ENCODE measurements at regions not wholly inside any gene's neighbourhood (a gene's known extent, or its start where the extent isn't known, plus 50 kb on each side); places are given as distances from the start of the nearest gene placed in this dataset.
A peak's percentile ranks its signal among the peaks of the same experiment; 100 is the strongest.

DNA sequence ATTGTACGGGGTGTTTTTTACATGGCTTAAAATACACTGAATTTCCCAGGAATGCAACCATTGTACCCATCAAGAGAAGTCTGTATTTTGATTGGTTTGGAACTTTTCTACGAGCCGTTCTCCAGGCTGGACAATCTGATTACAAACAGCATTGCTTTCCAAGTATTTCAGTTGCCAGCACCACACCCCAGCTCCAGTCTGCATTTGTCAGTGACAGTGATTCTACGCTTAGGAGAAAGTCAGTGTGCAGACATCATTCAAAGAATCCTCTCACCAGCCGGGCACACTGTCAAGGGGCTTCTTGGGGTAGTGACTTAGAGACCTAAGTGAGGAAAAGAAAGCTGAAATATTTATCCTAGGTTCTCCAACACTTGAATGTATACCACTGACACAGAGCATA lies 194.1 kb downstream of the ANAPC1 start:
- no peak for DNase-seq
- H3K9me3 ChIP-seq = no peaks in the 10 kb centered on the region
- H3K27me3 ChIP-seq = no peaks in the 10 kb centered on the region
- intact Hi-C loops (cut with DNase I; ENCODE audit: low total_unique reads) = no loop called here
- no peaks in the 10 kb centered on the region for H3K4me1 ChIP-seq
- TF ChIP-seq, protein P1, sequence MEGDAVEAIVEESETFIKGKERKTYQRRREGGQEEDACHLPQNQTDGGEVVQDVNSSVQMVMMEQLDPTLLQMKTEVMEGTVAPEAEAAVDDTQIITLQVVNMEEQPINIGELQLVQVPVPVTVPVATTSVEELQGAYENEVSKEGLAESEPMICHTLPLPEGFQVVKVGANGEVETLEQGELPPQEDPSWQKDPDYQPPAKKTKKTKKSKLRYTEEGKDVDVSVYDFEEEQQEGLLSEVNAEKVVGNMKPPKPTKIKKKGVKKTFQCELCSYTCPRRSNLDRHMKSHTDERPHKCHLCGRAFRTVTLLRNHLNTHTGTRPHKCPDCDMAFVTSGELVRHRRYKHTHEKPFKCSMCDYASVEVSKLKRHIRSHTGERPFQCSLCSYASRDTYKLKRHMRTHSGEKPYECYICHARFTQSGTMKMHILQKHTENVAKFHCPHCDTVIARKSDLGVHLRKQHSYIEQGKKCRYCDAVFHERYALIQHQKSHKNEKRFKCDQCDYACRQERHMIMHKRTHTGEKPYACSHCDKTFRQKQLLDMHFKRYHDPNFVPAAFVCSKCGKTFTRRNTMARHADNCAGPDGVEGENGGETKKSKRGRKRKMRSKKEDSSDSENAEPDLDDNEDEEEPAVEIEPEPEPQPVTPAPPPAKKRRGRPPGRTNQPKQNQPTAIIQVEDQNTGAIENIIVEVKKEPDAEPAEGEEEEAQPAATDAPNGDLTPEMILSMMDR (IDR thresholded peaks at IDR 0.05) = no peak
- no peaks in the 10 kb centered on the region for H3K36me3 ChIP-seq
- no peak overlapping the region for H3K4me3 ChIP-seq
- H3K27ac ChIP-seq = no peak overlapping the region

DNA sequence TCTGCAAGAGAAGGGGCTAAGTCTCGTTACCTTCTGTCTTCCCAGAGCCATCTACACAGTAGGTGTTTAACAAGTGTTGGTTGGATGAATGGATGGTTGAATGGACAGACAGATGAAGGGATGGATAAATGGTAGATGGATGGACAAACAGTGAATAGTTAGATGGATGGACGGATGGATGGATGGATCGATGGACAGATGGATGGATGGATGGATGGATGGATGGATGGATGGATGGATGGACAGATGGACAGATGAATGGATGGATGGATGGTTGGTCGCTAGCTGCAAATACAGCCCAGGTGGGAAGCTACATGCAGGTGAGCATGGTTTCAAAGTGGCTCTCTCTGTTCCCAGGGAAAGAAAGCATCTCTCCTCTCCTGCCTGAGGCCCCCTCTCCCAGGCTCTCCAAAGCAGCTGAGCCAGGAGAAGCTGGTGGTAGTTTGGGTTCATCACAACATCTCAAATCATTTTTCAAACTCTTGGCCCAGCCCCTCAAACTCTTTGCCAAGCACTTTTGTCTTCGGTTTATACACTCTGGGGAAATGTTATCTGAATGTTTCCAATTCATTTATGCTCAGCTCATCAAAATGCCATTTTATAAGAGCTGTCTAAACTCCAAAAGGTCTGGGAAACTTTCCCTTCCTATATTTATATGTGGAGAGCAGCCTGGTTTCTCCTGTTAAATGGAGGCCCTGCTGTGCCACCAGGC lies 192.7 kb downstream of the ANAPC1 start:
- H3K27ac ChIP-seq = no peak overlapping the region
- intact Hi-C loops (cut with DNase I; ENCODE audit: low total_unique reads) = no loop called here
- no peaks in the 10 kb centered on the region for H3K4me1 ChIP-seq
- no peak overlapping the region for H3K4me3 ChIP-seq
- H3K27me3 ChIP-seq = no peaks in the 10 kb centered on the region
- TF ChIP-seq, protein P1 (IDR thresholded peaks at IDR 0.05) = no peak
- no peaks in the 10 kb centered on the region for H3K9me3 ChIP-seq
- DNase-seq = no peak
- no peaks in the 10 kb centered on the region for H3K36me3 ChIP-seq

DNA sequence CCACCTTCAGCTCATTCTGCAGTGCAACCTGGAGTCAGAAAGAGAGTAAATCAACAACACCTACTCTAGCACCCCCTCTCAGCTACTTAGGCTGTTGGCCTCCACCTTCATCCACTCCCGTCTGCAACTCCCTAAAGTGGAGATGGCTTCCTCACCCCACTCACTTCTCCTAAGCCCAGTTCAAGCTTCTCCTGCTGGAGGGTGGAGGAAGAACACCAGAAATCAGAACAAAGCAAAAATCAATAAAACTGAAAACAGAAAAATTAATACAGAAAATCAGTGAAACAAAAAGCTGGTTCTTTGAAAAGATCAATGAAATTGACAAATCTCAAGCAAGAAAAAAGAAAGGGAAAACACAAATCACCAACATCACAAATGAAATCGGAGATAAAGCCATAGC lies 191.7 kb downstream of the ANAPC1 start:
- TF ChIP-seq, protein P1 (IDR thresholded peaks at IDR 0.05) = no peak
- Histone ChIP-seq H3K4me1 (no peaks in the 10 kb centered on the region), H3K36me3 (no peaks in the 10 kb centered on the region), H3K4me3 (no peak overlapping the region), H3K27me3 (no peaks in the 10 kb centered on the region), H3K9me3 (no peaks in the 10 kb centered on the region), H3K27ac (no peak overlapping the region)
- intact Hi-C loops (cut with DNase I; ENCODE audit: low total_unique reads) = no loop called here
- DNase-seq = no peak

DNA sequence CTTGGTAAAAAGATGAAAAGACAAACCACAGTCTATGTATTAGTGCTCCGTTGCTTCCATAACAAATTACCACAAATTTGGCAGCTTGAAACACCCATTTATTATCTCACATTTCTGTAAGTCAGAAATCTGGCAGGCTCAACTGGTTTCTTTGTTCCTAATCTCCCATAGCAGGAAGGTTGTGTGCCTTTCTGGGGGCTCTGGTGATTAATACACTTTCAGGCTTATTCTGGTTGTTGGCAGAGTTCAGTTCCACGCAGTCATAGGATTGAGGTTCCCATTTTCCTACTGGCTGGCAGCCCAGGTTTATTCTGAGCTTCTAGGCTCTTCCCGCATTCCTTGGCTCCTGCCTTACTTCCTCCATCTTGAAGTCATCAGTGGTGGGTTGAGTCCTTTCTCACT lies 189.3 kb downstream of the ANAPC1 start:
- Histone ChIP-seq H3K4me3 (no peak overlapping the region), H3K27ac (peak overlapping the region in 1 of 2 donors; percentile 5)
- intact Hi-C loops (cut with DNase I; ENCODE audit: low total_unique reads) = no loop called here

DNA sequence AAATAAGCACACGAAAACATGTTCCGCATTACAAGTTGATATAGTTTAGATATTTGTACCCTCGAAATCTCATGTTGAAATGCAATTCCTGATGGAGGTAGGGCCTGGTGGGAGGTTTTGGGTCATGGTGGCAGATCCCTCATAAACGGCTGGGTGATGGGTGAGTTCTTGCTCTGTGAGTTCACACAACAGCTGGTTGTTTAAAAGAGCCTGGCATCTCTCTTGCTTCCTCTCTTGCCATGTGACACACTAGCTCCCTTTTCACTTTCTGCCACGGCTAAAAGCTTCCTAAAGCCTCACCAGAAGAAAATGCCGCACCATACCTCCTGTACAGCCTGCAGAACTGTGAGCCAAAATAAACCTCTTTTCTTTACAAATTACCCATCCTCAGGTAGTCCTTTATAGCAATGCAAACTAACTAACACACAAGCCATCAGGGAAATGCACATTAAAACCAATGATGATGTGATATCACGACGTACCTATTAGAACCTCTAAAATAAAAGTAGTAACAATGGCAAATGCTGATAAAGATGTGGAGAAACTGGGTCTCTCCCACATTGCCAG lies 188.5 kb downstream of the ANAPC1 start:
- Histone ChIP-seq H3K9me3 (no peaks in the 10 kb centered on the region), H3K27me3 (no peaks in the 10 kb centered on the region), H3K36me3 (no peaks in the 10 kb centered on the region), H3K27ac (no peak overlapping the region), H3K4me3 (no peak overlapping the region), H3K4me1 (peaks cover 0 to 12% (median 8%) of the 10 kb centered on the region in 4 donors)
- intact Hi-C loops (cut with DNase I; ENCODE audit: low total_unique reads) = no loop called here
- TF ChIP-seq, protein P1 (IDR thresholded peaks at IDR 0.05) = no peak
- DNase-seq = no peak

More for the DNA sequence above, 189.3 kb downstream of the ANAPC1 start:
- H3K9me3 ChIP-seq = no peaks in the 10 kb centered on the region
- TF ChIP-seq, protein P1 (IDR thresholded peaks at IDR 0.05) = no peak
- peak; percentile 62 to 76 for DNase-seq
- no peaks in the 10 kb centered on the region for H3K36me3 ChIP-seq
- H3K27me3 ChIP-seq = no peaks in the 10 kb centered on the region
- peaks cover 0 to 12% (median 8%) of the 10 kb centered on the region in 4 donors for H3K4me1 ChIP-seq

Measured in tibial artery (tissue), 4 donors.